Loucy (cell line): ENCODE measurements at regions not wholly inside any gene's neighbourhood (a gene's known extent, or its start where the extent isn't known, plus 50 kb on each side); places are given as distances from the start of the nearest gene placed in this dataset.

Experiments used
- EZH2phosphoT487 ChIP-seq: fragments of 200-600 bp; IDR thresholded peaks from 2 replicates; pipeline ENCODE4 v1.6.1; 2018; ENCODE audit warnings: antibody characterized with exemption, mild to moderate bottlenecking, moderate library complexity, borderline replicate concordance
- TF ChIP-seq, protein P1 (sequence below): fragments of 200-600 bp; sonication (generic); conservative IDR thresholded peaks from 2 replicates; pipeline ENCODE4 v1.5.1; 2014; ENCODE audit warnings: mild to moderate bottlenecking, antibody characterized with exemption, low read length

GRCh38 chr3:182575941-182576340 is 217.4 kb upstream of the ATP11B start:
- TF ChIP-seq, protein P1, sequence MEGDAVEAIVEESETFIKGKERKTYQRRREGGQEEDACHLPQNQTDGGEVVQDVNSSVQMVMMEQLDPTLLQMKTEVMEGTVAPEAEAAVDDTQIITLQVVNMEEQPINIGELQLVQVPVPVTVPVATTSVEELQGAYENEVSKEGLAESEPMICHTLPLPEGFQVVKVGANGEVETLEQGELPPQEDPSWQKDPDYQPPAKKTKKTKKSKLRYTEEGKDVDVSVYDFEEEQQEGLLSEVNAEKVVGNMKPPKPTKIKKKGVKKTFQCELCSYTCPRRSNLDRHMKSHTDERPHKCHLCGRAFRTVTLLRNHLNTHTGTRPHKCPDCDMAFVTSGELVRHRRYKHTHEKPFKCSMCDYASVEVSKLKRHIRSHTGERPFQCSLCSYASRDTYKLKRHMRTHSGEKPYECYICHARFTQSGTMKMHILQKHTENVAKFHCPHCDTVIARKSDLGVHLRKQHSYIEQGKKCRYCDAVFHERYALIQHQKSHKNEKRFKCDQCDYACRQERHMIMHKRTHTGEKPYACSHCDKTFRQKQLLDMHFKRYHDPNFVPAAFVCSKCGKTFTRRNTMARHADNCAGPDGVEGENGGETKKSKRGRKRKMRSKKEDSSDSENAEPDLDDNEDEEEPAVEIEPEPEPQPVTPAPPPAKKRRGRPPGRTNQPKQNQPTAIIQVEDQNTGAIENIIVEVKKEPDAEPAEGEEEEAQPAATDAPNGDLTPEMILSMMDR, result no peak
- TF ChIP-seq EZH2phosphoT487, result no peak
